GM21526 (cell line): ENCODE measurements at regions not wholly inside any gene's neighbourhood (a gene's known extent, or its start where the extent isn't known, plus 50 kb on each side); places are given as distances from the start of the nearest gene placed in this dataset.

ENCODE experiments used
- ATAC-seq: cut with Tn5 transposase; IDR thresholded peaks from one replicate; pipeline ENCODE4 v1.9.1; 2021; ENCODE audit warnings: moderate library complexity; ENCODE audit not compliant: unreplicated experiment, low FRiP score

GRCh38 chr22:22032099-22032905 is 49.7 kb upstream of the TOP3B start:
- ATAC-seq = no peak
